MM.1S (cell line): ENCODE measurements at regions not wholly inside any gene's neighbourhood (a gene's known extent, or its start where the extent isn't known, plus 50 kb on each side); places are given as distances from the start of the nearest gene placed in this dataset.

ENCODE experiments used
- DNase-seq: peaks from one replicate; pipeline ENCODE4 v3.0.0-alpha.2; 2015
- H2AFZ ChIP-seq: fragments of 300-600 bp; sonication (generic); 2 replicates; pipeline ENCODE4 v1.6.0; 2016; ENCODE audit warnings: antibody characterized with exemption, low read length
- H3F3A ChIP-seq: fragments of 300-600 bp; sonication (generic); 2 replicates; pipeline ENCODE4 v1.6.1; 2016; ENCODE audit warnings: mild to moderate bottlenecking, antibody characterized with exemption, low read length, moderate library complexity, mixed read lengths; ENCODE audit not compliant: insufficient read depth
- H3K27ac ChIP-seq: fragments of 300-600 bp; sonication (generic); 2 replicates; pipeline ENCODE4 v1.5.1; 2016; ENCODE audit warnings: mild to moderate bottlenecking, low read length
- H3K27me3 ChIP-seq: fragments of 300-600 bp; sonication (generic); replicated peaks from 2 replicates; pipeline ENCODE4 v1.6.0; 2016; ENCODE audit warnings: low read length; ENCODE audit not compliant: insufficient read depth
- H3K36me3 ChIP-seq: fragments of 300-600 bp; sonication (generic); replicated peaks from 2 replicates; pipeline ENCODE4 v1.6.1; 2016; ENCODE audit warnings: mild to moderate bottlenecking, low read length, mixed read lengths; ENCODE audit not compliant: insufficient read depth
- H3K4me1 ChIP-seq: fragments of 300-600 bp; sonication (generic); 2 replicates; pipeline ENCODE4 v1.6.1; 2016; ENCODE audit warnings: low read length, mixed read lengths
- H3K4me2 ChIP-seq: fragments of 300-600 bp; sonication (generic); 2 replicates; pipeline ENCODE4 v1.6.0; 2016; ENCODE audit warnings: low read depth, low read length
- H3K4me3 ChIP-seq: fragments of 300-600 bp; sonication (generic); 2 replicates; pipeline ENCODE4 v1.5.1; 2016; ENCODE audit warnings: low read length, mixed read lengths
- H3K79me2 ChIP-seq: fragments of 300-600 bp; sonication (generic); 2 replicates; pipeline ENCODE4 v1.6.1; 2016; ENCODE audit warnings: mixed run types, low read length, mixed read lengths
- H3K9ac ChIP-seq: fragments of 300-600 bp; sonication (generic); 2 replicates; pipeline ENCODE4 v1.6.1; 2016; ENCODE audit warnings: low read length, mixed read lengths
- H3K9me2 ChIP-seq: fragments of 300-600 bp; sonication (generic); replicated peaks from 2 replicates; pipeline ENCODE4 v1.6.1; 2016; ENCODE audit warnings: mild to moderate bottlenecking, low read length, mixed read lengths; ENCODE audit not compliant: insufficient read depth
- H3K9me3 ChIP-seq: fragments of 300-600 bp; sonication (generic); replicated peaks from 2 replicates; pipeline ENCODE4 v1.6.1; 2016; ENCODE audit warnings: mild to moderate bottlenecking, low read length, mixed read lengths; ENCODE audit not compliant: insufficient read depth
- H4K20me1 ChIP-seq: fragments of 300-600 bp; sonication (generic); 2 replicates; pipeline ENCODE4 v1.6.1; 2016; ENCODE audit warnings: mild to moderate bottlenecking, low read length, moderate library complexity, mixed read lengths; ENCODE audit not compliant: insufficient read depth
- CTCF ChIP-seq: fragments of 300-600 bp; sonication (generic); IDR thresholded peaks from 2 replicates; pipeline ENCODE4 v1.5.1; 2016; ENCODE audit warnings: antibody characterized with exemption, low read length, mixed read lengths
- EZH2 ChIP-seq: fragments of 300-600 bp; sonication (generic); optimal IDR thresholded peaks from 2 replicates; pipeline ENCODE3; 2017; ENCODE audit warnings: low read depth, mild to moderate bottlenecking, antibody characterized with exemption, low read length, mixed read lengths
- EZH2phosphoT487 ChIP-seq: fragments of 300-600 bp; sonication (generic); IDR thresholded peaks from 2 replicates; pipeline ENCODE4 v1.6.1; 2018; ENCODE audit warnings: antibody characterized with exemption, low read length

GRCh38 chr1:58883037-58883887, 99.4 kb upstream of the JUN start:
- DNase-seq = peak; percentile 47
- no peak overlapping the region for H3K9ac ChIP-seq

DNA sequence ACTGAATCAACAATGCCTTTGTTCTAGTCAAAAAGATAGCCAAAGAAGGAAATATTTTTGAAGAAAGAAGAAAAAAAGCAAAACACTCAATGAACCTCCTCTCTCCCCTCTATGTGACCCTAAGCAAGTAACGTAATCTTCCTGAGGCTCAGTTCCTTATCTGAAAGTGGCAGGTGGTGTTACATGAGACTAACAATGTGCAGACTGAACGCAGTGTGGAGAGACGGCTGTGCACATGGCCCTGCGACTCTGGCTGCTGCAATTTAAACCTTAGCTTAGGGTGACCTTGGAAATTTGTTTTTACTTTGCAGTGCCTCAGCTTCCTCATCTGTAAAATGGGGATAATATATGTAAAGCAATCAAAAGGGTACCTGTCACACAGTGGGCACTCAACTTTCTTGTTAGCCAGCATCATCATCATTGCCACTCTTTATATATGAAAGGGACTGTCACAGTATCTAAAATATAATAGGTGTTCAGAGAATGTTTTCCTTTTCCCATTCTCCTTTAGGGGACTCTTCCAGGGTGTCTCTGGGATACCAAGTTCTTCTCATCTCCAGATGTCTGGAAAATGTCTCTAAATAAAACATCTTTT, 100.1 kb upstream of the JUN start:
- H2AFZ ChIP-seq = 0 out of 2 replicates have a peak overlapping the region, but pooled peaks have one; percentile 13
- H3K4me2 ChIP-seq = peak overlapping the region; percentile 33; the same call in 1 of the 2 replicates
- H3K9ac ChIP-seq = no peak overlapping the region
- no peaks in the 10 kb centered on the region for H4K20me1 ChIP-seq
- no peak overlapping the region for H3K4me3 ChIP-seq
- peaks cover 6% of the 10 kb centered on the region for H3F3A ChIP-seq
- peak overlapping the region; percentile 64 for H3K27ac ChIP-seq
- no peaks in the 10 kb centered on the region for H3K9me3 ChIP-seq
- peak; percentile 84 for DNase-seq
- TF ChIP-seq EZH2 (no peak), CTCF (no peak), EZH2phosphoT487 (no peak)
- H3K79me2 ChIP-seq = no peaks in the 10 kb centered on the region
- no peaks in the 10 kb centered on the region for H3K27me3 ChIP-seq
- peaks cover 26% of the 10 kb centered on the region for H3K4me1 ChIP-seq
- no peaks in the 10 kb centered on the region for H3K36me3 ChIP-seq
- H3K9me2 ChIP-seq = no peaks in the 10 kb centered on the region

More at GRCh38 chr1:58883037-58883887, 99.4 kb upstream of the JUN start:
- TF ChIP-seq EZH2phosphoT487 (no peak), CTCF (no peak), EZH2 (no peak)
- no peaks in the 10 kb centered on the region for H3K27me3 ChIP-seq
- peak overlapping the region; percentile 33; the same call in 1 of the 2 replicates for H3K4me2 ChIP-seq
- 0 out of 2 replicates have a peak overlapping the region, but pooled peaks have one; percentile 5 for H2AFZ ChIP-seq
- H3K79me2 ChIP-seq = no peaks in the 10 kb centered on the region
- H3K9me2 ChIP-seq = no peaks in the 10 kb centered on the region
- peak overlapping the region; percentile 64 for H3K27ac ChIP-seq
- H3K4me3 ChIP-seq = no peak overlapping the region
- no peaks in the 10 kb centered on the region for H4K20me1 ChIP-seq
- H3K4me1 ChIP-seq = peaks cover 26% of the 10 kb centered on the region
- H3K36me3 ChIP-seq = no peaks in the 10 kb centered on the region
- peaks cover 6% of the 10 kb centered on the region for H3F3A ChIP-seq
- no peaks in the 10 kb centered on the region for H3K9me3 ChIP-seq

DNA sequence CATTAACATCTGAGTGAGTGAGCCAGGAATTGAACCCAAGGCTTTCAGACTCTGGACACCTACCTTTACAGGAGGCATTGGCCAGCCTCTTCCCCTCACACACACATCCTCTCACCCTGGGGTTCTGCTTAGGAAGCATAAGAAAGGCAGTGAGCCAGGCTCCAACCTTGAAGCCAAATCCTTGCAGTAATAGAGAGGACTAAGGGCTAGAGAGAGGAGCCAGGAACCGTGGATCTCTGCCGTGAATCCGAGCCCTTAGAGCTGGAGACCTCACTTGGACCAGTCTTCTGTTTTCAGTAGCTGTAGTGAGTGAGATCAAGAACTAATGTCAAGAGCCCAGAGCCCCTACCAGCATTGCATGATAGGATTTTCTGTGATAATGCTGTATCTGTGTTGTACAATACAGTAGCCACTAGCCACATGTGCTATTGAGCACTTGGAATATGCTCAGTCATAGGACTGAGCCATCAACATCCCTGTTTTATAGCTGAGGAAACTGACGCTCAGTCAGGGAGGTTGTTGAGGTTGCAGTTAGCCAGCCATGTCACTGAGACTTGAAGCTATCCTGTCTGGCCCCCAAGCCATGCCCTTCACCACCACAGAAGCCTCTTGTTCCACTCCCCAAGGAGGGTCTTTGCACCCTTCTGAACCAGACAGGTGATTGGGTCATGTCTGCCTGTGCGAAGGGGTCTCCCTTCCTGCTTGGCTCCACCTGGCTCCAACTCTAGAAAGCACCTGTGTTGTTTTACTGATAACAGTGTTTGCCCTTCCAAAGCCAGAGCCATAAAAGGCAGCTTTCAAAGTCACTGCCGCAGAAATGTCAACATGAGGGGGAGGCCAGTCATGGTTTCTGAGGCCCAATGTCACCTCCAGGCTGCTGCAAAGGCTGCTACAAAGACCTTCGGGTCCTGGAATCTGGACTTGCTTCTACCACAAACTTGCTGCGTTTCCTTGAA, 101.1 kb upstream of the JUN start:
- Histone ChIP-seq H4K20me1 (no peaks in the 10 kb centered on the region), H3K9ac (no peak overlapping the region), H3K27ac (no peak overlapping the region), H3K4me1 (peaks cover 26% of the 10 kb centered on the region), H3K27me3 (no peaks in the 10 kb centered on the region), H3K79me2 (no peaks in the 10 kb centered on the region), H3K9me2 (no peaks in the 10 kb centered on the region), H3K9me3 (no peaks in the 10 kb centered on the region), H3K4me3 (no peak overlapping the region), H3K4me2 (no peak overlapping the region), H3F3A (peaks cover 6% of the 10 kb centered on the region), H3K36me3 (no peaks in the 10 kb centered on the region), H2AFZ (no peak overlapping the region)
- TF ChIP-seq EZH2 = no peak
- TF ChIP-seq EZH2phosphoT487 = no peak
- TF ChIP-seq CTCF = no peak
- no peak for DNase-seq
